Osteocyte (in vitro differentiated cells): ENCODE measurements at regions not wholly inside any gene's neighbourhood (a gene's known extent, or its start where the extent isn't known, plus 50 kb on each side); places are given as distances from the start of the nearest gene placed in this dataset.
"Not testable (repeated sequence)": the region's sequence is repeated elsewhere in the genome, so short reads cannot be mapped to it uniquely, and the experiment has no call there.

Experiments used
- DNase-seq: peaks from one replicate; pipeline ENCODE4 v3.0.0; 2021; ENCODE audit warnings: mixed read lengths; ENCODE audit not compliant: unreplicated experiment; ENCODE audit errors: extremely low spot score
- H3K27ac Mint-ChIP-seq: one replicate; pipeline ENCODE4 v1.8.0; 2021; ENCODE audit warnings: mild to moderate bottlenecking, mixed read lengths; ENCODE audit not compliant: unreplicated experiment
- H3K27me3 Mint-ChIP-seq: one replicate; pipeline ENCODE4 v1.8.0; 2021; ENCODE audit warnings: mixed read lengths; ENCODE audit not compliant: unreplicated experiment
- H3K36me3 Mint-ChIP-seq: one replicate; pipeline ENCODE4 v1.8.0; 2021; ENCODE audit warnings: mixed read lengths; ENCODE audit not compliant: unreplicated experiment
- H3K4me1 Mint-ChIP-seq: one replicate; pipeline ENCODE4 v1.8.0; 2021; ENCODE audit warnings: mixed read lengths; ENCODE audit not compliant: unreplicated experiment
- H3K4me3 Mint-ChIP-seq: one replicate; pipeline ENCODE4 v1.8.0; 2021; ENCODE audit warnings: mild to moderate bottlenecking, moderate library complexity, mixed read lengths; ENCODE audit not compliant: unreplicated experiment
- H3K9me3 Mint-ChIP-seq: one replicate; pipeline ENCODE4 v1.8.0; 2021; ENCODE audit warnings: mixed read lengths; ENCODE audit not compliant: unreplicated experiment
- CTCF ChIP-seq: fragments of 200-600 bp; sonication (generic); IDR thresholded peaks from 2 replicates; pipeline ENCODE4 v1.5.0; 2021; ENCODE audit warnings: antibody characterized with exemption, mild to moderate bottlenecking, moderate library complexity

DNA sequence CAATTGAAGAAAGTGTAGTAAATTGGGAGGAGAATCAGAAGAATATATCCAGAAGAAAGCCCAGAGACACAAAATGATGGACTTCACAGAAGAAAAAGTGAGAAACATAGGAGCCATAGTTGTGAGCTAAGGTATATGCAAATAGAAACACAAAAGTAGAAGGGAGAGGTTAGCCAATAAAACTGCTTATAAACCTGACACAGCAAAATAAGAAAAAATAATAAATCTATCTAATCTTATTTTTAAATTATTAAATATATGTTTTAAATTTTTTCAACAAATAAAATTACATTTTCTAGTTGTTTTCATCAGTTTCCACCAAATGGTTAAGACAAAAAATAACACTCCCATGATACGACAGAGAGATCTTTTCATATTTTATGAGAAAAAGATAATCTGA lies 903.5 kb downstream of the DNAJB9 start:
- no peak for DNase-seq
- H3K4me3 Mint-ChIP-seq, result no peak overlapping the region
- H3K27me3 Mint-ChIP-seq, result no peaks in the 10 kb centered on the region
- H3K9me3 Mint-ChIP-seq, result no peaks in the 10 kb centered on the region
- H3K27ac Mint-ChIP-seq, result no peak overlapping the region
- H3K36me3 Mint-ChIP-seq, result no peaks in the 10 kb centered on the region
- no peak for TF ChIP-seq CTCF
- H3K4me1 Mint-ChIP-seq, result no peaks in the 10 kb centered on the region

- Mint-ChIP-seq H3K27ac (no peak overlapping the region), H3K9me3 (no peaks in the 10 kb centered on the region), H3K27me3 (no peaks in the 10 kb centered on the region), H3K4me1 (no peaks in the 10 kb centered on the region), H3K4me3 (no peak overlapping the region), H3K36me3 (no peaks in the 10 kb centered on the region)
- DNase-seq, result no peak
- no peak for TF ChIP-seq CTCF
Measured at GRCh38 chr7:109476409-109476808, 906.7 kb downstream of the DNAJB9 start.

DNA sequence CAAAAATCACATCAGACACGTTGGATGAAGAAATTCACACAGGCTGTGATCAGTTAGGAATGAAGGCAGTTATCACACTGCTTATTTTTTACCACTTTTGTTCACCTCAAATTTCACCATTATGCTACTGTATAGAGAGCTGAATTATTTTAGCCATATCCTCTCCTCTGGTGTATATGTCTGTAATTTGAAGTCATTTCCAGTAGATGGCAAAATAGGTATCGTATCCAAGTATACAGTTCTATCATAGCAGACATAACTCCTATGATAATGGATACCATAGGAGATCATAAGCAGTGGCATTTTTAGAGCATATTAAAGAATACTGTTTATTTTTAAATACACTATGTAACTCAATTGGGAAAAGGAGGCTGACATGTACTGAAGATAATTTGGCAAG lies 909.7 kb downstream of the DNAJB9 start:
- no peaks in the 10 kb centered on the region for H3K4me1 Mint-ChIP-seq
- no peak overlapping the region for H3K27ac Mint-ChIP-seq
- DNase-seq, result no peak
- no peaks in the 10 kb centered on the region for H3K27me3 Mint-ChIP-seq
- TF ChIP-seq CTCF, result no peak
- no peaks in the 10 kb centered on the region for H3K9me3 Mint-ChIP-seq
- no peak overlapping the region for H3K4me3 Mint-ChIP-seq
- H3K36me3 Mint-ChIP-seq, result no peaks in the 10 kb centered on the region

DNA sequence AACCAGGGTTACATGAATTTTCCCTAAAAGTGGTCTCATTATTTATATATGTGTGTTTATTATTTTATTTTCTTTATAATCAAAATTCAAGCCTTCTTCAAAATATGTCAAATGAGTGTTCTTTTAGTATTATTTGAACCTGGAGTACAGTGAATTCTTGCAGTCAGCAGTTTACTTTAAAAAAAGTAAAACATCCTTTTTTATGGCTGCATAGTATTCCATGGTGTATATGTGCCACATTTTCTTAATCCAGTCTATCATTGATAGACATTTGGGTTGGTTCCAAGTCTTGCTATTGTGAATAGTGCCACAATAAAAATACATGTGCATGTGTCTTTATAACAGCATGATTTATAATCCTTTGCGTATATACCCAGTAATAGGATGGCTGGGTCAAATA lies 920.9 kb downstream of the DNAJB9 start:
- H3K9me3 Mint-ChIP-seq, H3K27me3 Mint-ChIP-seq, H3K4me3 Mint-ChIP-seq, H3K36me3 Mint-ChIP-seq, H3K4me1 Mint-ChIP-seq, H3K27ac Mint-ChIP-seq, DNase-seq: not testable (repeated sequence)

DNA sequence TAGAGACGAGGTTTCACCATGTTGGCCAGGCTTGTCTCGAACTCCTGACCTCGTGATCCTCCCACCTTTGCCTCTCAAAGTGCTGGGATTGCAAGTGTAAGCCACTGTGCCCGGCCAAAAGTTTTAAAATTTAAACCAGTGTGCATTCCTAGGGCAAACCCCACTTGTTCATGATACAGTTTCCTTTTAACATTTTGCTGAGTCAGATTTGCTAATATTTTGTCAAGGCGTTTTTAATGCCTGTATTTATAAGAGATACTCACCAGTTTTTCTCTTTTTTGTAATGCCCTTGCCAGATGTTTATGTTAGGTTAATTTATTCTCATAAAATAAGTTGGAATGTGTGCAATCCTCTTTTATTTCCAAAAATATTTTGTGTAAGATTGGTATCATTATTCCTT lies 927.4 kb downstream of the DNAJB9 start:
- Mint-ChIP-seq H3K36me3 (no peaks in the 10 kb centered on the region), H3K4me1 (no peaks in the 10 kb centered on the region), H3K27ac (no peak overlapping the region), H3K4me3 (no peak overlapping the region), H3K27me3 (no peaks in the 10 kb centered on the region), H3K9me3 (no peaks in the 10 kb centered on the region)
- TF ChIP-seq CTCF, result no peak
- DNase-seq, result no peak

DNA sequence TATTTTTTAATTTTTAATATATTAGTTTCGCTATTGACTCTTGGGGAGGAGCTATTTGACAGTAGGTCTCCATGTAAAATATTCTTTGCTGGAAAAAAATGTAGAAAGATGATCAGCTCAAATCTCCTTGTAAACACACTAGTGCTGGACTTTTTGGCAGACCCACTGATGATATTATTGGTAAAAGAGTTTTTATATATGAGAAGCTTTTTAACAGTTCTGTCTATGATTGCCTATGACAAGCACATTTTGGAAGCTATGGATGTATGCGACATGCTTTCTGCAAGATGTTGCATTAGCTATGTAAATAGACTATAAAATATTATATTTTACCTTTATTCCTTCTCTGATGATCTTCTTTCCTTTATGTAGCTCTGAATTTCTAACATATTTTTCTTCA lies 928.5 kb downstream of the DNAJB9 start:
- no peak for TF ChIP-seq CTCF
- no peak overlapping the region for H3K4me3 Mint-ChIP-seq
- no peak for DNase-seq
- H3K9me3 Mint-ChIP-seq, result no peaks in the 10 kb centered on the region
- no peak overlapping the region for H3K27ac Mint-ChIP-seq
- no peaks in the 10 kb centered on the region for H3K4me1 Mint-ChIP-seq
- no peaks in the 10 kb centered on the region for H3K36me3 Mint-ChIP-seq
- no peaks in the 10 kb centered on the region for H3K27me3 Mint-ChIP-seq
